ENCODE measurements at regions not wholly inside any gene's neighbourhood (a gene's known extent, or its start where the extent isn't known, plus 50 kb on each side); places are given as distances from the start of the nearest gene placed in this dataset.

DNA sequence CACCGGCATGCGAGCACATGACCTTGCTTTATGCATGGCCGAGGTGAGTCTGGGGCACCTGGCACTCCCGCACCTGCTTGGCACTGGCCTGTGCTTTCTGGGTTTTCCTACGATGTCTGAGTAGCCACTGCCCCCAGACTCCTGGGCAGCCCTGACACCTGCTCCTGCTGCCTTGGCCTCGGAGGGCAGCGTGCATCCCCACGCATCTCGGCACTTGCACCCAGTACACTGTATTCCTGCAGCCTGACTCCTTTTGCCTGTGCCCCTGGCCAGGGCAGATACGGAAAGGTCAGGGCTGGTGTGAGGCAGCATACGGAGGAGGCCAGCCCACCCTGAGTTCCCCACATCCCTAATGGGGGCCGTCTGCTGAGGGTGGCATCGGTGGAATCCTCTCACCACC lies 340.6 kb downstream of the TEX29 start:
- 81 to 95% methylated on average over 11 to 13 of the region's 13 CpGs for WGBS, 2 donors
- TF ChIP-seq, protein P1, sequence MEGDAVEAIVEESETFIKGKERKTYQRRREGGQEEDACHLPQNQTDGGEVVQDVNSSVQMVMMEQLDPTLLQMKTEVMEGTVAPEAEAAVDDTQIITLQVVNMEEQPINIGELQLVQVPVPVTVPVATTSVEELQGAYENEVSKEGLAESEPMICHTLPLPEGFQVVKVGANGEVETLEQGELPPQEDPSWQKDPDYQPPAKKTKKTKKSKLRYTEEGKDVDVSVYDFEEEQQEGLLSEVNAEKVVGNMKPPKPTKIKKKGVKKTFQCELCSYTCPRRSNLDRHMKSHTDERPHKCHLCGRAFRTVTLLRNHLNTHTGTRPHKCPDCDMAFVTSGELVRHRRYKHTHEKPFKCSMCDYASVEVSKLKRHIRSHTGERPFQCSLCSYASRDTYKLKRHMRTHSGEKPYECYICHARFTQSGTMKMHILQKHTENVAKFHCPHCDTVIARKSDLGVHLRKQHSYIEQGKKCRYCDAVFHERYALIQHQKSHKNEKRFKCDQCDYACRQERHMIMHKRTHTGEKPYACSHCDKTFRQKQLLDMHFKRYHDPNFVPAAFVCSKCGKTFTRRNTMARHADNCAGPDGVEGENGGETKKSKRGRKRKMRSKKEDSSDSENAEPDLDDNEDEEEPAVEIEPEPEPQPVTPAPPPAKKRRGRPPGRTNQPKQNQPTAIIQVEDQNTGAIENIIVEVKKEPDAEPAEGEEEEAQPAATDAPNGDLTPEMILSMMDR (IDR thresholded peaks at IDR 0.05), result no peak
- no peak for TF ChIP-seq POLR2A (IDR thresholded peaks at IDR 0.05)
- no peak for DNase-seq
- Histone ChIP-seq H3K36me3 (ENCODE audit: low read depth, missing control alignments) (no peaks in the 10 kb centered on the region), H3K27me3 (no peaks in the 10 kb centered on the region), H3K9me3 (no peaks in the 10 kb centered on the region), H3K27ac (no peak overlapping the region), H3K4me1 (no peaks in the 10 kb centered on the region), H3K4me3 (no peak overlapping the region)
- intact Hi-C loops (cut with DNase I; ENCODE audit: low total_unique reads), result no loop called here

DNA sequence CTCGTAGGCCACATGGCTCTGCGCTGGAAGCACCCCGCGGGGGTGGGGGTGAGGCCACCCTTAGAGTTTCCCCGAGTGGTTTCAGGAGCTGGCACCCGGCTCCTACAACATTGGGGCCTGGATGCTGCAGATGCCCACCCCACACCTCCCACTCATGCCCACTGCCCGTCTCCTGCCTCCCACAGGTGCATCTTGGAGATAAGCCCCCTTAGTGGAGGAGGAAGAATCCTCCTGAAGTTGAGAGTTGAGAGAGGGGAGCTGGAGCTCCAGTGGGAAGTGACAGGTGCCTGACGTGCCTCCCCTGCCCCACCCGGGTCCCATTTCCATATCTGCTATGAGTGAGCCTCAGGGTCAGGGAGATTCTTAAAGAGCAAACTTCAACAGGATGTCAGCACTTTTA lies 341.3 kb downstream of the TEX29 start:
- intact Hi-C loops (cut with DNase I; ENCODE audit: low total_unique reads), result no loop called here

GRCh38 chr13:111662451-111662850 lies 342.0 kb downstream of the TEX29 start:
- no peaks in the 10 kb centered on the region for H3K9me3 ChIP-seq
- H3K27me3 ChIP-seq, result no peaks in the 10 kb centered on the region
- no peak for DNase-seq
- TF ChIP-seq POLR2A (IDR thresholded peaks at IDR 0.05), result no peak
- TF ChIP-seq, protein P1 (IDR thresholded peaks at IDR 0.05), result no peak
- H3K4me3 ChIP-seq, result no peak overlapping the region
- H3K4me1 ChIP-seq, result no peaks in the 10 kb centered on the region
- WGBS, 2 donors, result 97% methylated on average over 5 of the region's 5 CpGs
- intact Hi-C loops (cut with DNase I; ENCODE audit: low total_unique reads), result no loop called here
- H3K36me3 ChIP-seq (ENCODE audit: low read depth, missing control alignments), result no peaks in the 10 kb centered on the region
- H3K27ac ChIP-seq, result no peak overlapping the region

More for the DNA sequence above, 341.3 kb downstream of the TEX29 start:
- H3K4me1 ChIP-seq, result no peaks in the 10 kb centered on the region
- DNase-seq, result no peak
- no peak for TF ChIP-seq POLR2A (IDR thresholded peaks at IDR 0.05)
- TF ChIP-seq, protein P1 (IDR thresholded peaks at IDR 0.05), result no peak
- H3K9me3 ChIP-seq, result no peaks in the 10 kb centered on the region
- H3K36me3 ChIP-seq (ENCODE audit: low read depth, missing control alignments), result no peaks in the 10 kb centered on the region
- H3K27me3 ChIP-seq, result no peaks in the 10 kb centered on the region
- H3K27ac ChIP-seq, result no peak overlapping the region
- H3K4me3 ChIP-seq, result no peak overlapping the region
- WGBS, 2 donors, result 67 to 83% methylated on average over 2 to 9 of the region's 9 CpGs

- Histone ChIP-seq H3K9me3 (no peaks in the 10 kb centered on the region), H3K27me3 (no peaks in the 10 kb centered on the region), H3K4me1 (no peaks in the 10 kb centered on the region), H3K4me3 (no peak overlapping the region), H3K36me3 (ENCODE audit: low read depth, missing control alignments) (no peaks in the 10 kb centered on the region), H3K27ac (no peak overlapping the region)
- intact Hi-C loops (cut with DNase I; ENCODE audit: low total_unique reads), result no loop called here
- 65 to 82% methylated on average over 4 of the region's 4 CpGs for WGBS, 2 donors
- TF ChIP-seq POLR2A (IDR thresholded peaks at IDR 0.05), result no peak
- TF ChIP-seq, protein P1 (IDR thresholded peaks at IDR 0.05), result no peak
- DNase-seq, result no peak
Measured at GRCh38 chr13:111662895-111663294, 342.5 kb downstream of the TEX29 start.

- no peaks in the 10 kb centered on the region for H3K27me3 ChIP-seq
- no peaks in the 10 kb centered on the region for H3K9me3 ChIP-seq
- no peak for DNase-seq
- H3K27ac ChIP-seq, result no peak overlapping the region
- TF ChIP-seq, protein P1 (IDR thresholded peaks at IDR 0.05), result no peak
- TF ChIP-seq POLR2A (IDR thresholded peaks at IDR 0.05), result no peak
- intact Hi-C loops (cut with DNase I; ENCODE audit: low total_unique reads), result no loop called here
- no peaks in the 10 kb centered on the region for H3K4me1 ChIP-seq
- H3K36me3 ChIP-seq (ENCODE audit: low read depth, missing control alignments), result no peaks in the 10 kb centered on the region
- no peak overlapping the region for H3K4me3 ChIP-seq
- WGBS, 2 donors, result 64 to 66% methylated on average over 12 of the region's 12 CpGs
Measured at GRCh38 chr13:111663505-111663904, 343.1 kb downstream of the TEX29 start.

Measured in testis (tissue), 2 donors.